ENCODE measurements at regions not wholly inside any gene's neighbourhood (a gene's known extent, or its start where the extent isn't known, plus 50 kb on each side); places are given as distances from the start of the nearest gene placed in this dataset.

DNA sequence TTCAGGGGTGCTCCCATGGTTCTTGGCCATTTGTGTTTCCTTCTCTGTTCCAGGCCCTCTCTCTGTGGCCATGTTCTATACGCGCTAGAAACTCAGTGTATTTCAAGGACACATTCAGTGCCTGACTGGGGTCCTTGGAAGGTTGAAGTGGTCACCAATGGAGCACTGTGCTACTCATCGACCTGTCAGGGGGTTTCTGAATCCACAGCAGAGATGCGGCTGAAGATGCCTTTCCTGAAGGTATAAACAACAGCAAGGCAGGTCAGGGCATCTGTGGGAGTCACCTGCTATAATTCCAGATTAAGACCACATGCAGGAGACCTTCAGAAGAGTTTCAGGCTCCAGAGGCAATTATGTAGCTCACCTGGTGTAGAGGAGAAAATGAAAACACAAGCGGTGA, 86.8 kb upstream of the MGMT start:
- Histone ChIP-seq H3K9me3 (ENCODE audit: control insufficient read depth in 2 of 2, insufficient read depth in 1 of 2, low read length in 1 of 2) (no peaks in the 10 kb centered on the region), H3K4me1 (ENCODE audit: control insufficient read depth in 2 of 2, insufficient read depth in 2 of 2, low read length in 2 of 2) (no peaks in the 10 kb centered on the region), H3K4me3 (ENCODE audit: low read length in 2 of 2) (no peak overlapping the region), H3K27ac (ENCODE audit: low read depth in 1 of 2, low read length in 1 of 2) (no peak overlapping the region), H3K27me3 (ENCODE audit: control insufficient read depth in 2 of 2, insufficient read depth in 1 of 2, low read length in 1 of 2) (no peaks in the 10 kb centered on the region), H3K36me3 (ENCODE audit: control insufficient read depth in 2 of 2, insufficient read depth in 2 of 2, low read length in 1 of 2) (no peaks in the 10 kb centered on the region)
- DNase-seq (ENCODE audit: low read depth in 6 of 9, low spot score in 9 of 9) = no peak
- 97% methylated on average over 5 of the region's 5 CpGs for WGBS

DNA sequence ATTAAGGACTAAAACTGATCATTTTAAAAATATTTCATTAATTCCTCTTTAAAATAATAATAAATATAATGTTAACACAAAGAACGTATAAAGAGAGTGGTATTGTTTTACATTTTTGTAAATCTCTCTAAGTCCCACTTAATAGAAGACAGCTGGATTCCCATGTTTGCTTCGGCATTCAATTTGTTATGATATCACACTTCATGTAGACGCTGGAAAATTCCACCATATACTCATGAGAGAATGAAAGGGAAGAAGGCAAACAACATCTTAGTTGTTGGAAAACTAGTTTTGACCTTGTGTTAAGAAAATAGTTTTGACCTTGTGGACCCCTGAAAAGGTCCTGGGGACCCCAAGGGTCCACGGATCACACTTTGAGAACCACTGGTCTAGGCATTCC, 85.3 kb upstream of the MGMT start:
- Histone ChIP-seq H3K4me1 (ENCODE audit: control insufficient read depth in 2 of 2, insufficient read depth in 2 of 2, low read length in 2 of 2) (no peaks in the 10 kb centered on the region), H3K27me3 (ENCODE audit: control insufficient read depth in 2 of 2, insufficient read depth in 1 of 2, low read length in 1 of 2) (no peaks in the 10 kb centered on the region), H3K27ac (ENCODE audit: low read depth in 1 of 2, low read length in 1 of 2) (no peak overlapping the region), H3K4me3 (ENCODE audit: low read length in 2 of 2) (no peak overlapping the region), H3K36me3 (ENCODE audit: control insufficient read depth in 2 of 2, insufficient read depth in 2 of 2, low read length in 1 of 2) (no peaks in the 10 kb centered on the region), H3K9me3 (ENCODE audit: control insufficient read depth in 2 of 2, insufficient read depth in 1 of 2, low read length in 1 of 2) (no peaks in the 10 kb centered on the region)
- WGBS = 95% methylated on average over 4 of the region's 4 CpGs
- DNase-seq (ENCODE audit: low read depth in 6 of 9, low spot score in 9 of 9) = no peak

DNA sequence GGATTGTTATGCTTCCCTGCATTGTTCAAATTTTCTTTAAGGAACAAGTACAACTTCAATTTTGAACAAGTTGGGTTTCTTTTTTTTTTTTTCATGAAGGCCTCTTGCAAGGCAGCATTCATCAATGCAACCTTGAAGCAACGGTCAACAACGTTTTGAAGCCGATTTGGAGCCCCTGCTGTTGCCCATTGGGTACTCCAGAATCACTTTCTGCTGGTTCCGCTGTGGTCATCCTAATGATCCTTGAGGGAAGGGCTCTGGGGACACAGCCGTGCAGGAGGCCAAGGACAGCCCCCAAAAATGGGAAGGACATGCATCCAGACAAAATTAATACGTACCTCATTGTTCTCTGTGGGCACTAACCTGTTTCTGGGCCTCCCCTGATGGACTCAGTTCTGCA, 84.6 kb upstream of the MGMT start:
- Histone ChIP-seq H3K36me3 (ENCODE audit: control insufficient read depth in 2 of 2, insufficient read depth in 2 of 2, low read length in 1 of 2) (no peaks in the 10 kb centered on the region), H3K4me3 (ENCODE audit: low read length in 2 of 2) (no peak overlapping the region), H3K27ac (ENCODE audit: low read depth in 1 of 2, low read length in 1 of 2) (no peak overlapping the region), H3K9me3 (ENCODE audit: control insufficient read depth in 2 of 2, insufficient read depth in 1 of 2, low read length in 1 of 2) (no peaks in the 10 kb centered on the region), H3K4me1 (ENCODE audit: control insufficient read depth in 2 of 2, insufficient read depth in 2 of 2, low read length in 2 of 2) (no peaks in the 10 kb centered on the region), H3K27me3 (ENCODE audit: control insufficient read depth in 2 of 2, insufficient read depth in 1 of 2, low read length in 1 of 2) (no peaks in the 10 kb centered on the region)
- 89% methylated on average over 6 of the region's 6 CpGs for WGBS
- no peak for DNase-seq (ENCODE audit: low read depth in 6 of 9, low spot score in 9 of 9)

DNA sequence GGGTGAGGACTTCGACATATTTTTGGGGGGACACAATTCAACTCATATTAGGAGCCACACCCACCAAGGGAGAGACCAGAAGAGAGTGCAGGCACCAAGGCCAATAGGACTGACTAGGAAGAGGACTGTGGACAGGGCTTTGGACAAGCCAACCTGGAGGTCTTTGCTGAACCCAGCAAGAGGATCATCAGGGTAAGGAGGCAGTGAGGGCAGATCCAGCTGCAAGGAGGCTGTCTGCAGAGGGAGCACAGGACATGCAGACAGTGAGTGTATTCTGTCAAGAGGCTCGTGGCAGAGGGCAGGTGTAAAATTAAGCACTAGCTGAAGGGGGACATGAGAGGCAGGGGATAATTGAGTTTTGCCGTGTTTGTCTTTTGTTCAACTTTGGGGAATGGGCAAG, 83.4 kb upstream of the MGMT start:
- no peaks in the 10 kb centered on the region for H3K36me3 ChIP-seq (ENCODE audit: control insufficient read depth in 2 of 2, insufficient read depth in 2 of 2, low read length in 1 of 2)
- no peak for DNase-seq (ENCODE audit: low read depth in 6 of 9, low spot score in 9 of 9)
- no peaks in the 10 kb centered on the region for H3K27me3 ChIP-seq (ENCODE audit: control insufficient read depth in 2 of 2, insufficient read depth in 1 of 2, low read length in 1 of 2)
- WGBS = 96% methylated on average over 3 of the region's 3 CpGs
- H3K27ac ChIP-seq (ENCODE audit: low read depth in 1 of 2, low read length in 1 of 2) = no peak overlapping the region
- no peaks in the 10 kb centered on the region for H3K4me1 ChIP-seq (ENCODE audit: control insufficient read depth in 2 of 2, insufficient read depth in 2 of 2, low read length in 2 of 2)
- no peaks in the 10 kb centered on the region for H3K9me3 ChIP-seq (ENCODE audit: control insufficient read depth in 2 of 2, insufficient read depth in 1 of 2, low read length in 1 of 2)
- no peak overlapping the region for H3K4me3 ChIP-seq (ENCODE audit: low read length in 2 of 2)

DNA sequence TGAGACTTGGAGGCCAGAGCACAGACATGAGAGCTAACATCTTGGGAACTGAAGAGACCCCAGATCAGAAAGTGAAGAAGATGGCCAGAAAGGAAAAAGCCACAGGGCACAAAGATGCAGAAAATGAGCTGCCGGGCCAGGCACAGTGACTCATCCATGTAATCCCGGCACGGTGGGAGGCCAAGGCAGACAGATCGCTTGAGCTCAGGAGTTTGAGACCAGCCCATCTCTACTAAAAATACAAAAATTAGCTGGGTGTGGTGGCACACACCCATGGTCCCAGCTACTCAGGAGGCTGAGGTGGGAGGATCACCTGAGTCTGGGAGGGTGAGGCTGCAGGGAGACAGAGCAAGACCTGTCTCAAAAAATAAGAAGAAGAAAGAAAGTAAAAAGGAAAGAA, 81.4 kb upstream of the MGMT start:
- DNase-seq (ENCODE audit: low read depth in 6 of 9, low spot score in 9 of 9) = no peak
- WGBS = 88% methylated on average over 4 of the region's 4 CpGs

DNA sequence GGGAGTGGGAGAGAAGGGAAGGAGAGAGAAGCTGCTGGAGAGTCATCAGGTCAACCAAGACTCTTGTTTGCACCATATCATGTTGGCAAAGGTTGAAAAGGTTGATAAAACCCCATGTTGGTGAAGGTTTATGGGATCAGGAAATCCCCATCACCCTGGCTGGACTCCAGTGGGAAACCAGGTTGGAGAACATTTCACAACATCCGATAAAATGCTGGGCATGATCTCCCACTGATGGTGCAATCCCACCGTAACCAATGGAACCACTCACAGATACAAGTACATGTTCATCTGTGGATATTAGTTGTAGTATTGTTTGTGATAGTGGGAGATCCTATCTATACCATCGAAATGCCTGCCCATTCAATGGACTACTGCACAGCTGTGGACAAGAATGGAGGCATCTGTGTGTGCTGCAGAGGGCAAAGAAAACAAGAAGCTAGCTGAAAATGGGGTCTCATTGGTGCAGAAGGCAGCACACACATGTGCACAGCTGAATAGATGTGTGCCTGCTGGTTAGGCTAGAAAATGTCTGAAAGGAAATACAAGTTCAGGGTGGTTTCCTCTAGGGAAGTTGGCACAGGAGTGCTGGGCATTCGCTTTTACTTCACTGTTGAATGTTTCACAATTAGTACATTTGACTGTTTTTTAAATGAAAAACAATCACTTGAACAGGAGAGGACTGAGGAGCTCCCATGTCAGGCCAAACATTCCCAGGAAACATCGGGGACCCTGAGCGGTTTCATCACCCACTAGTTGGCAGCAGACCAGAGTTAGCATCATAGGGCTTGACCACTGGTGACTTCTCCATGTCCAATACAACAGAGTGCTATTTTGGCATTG, 80.4 kb upstream of the MGMT start:
- DNase-seq (ENCODE audit: low read depth in 6 of 9, low spot score in 9 of 9) = no peak
- no peaks in the 10 kb centered on the region for H3K9me3 ChIP-seq (ENCODE audit: control insufficient read depth in 2 of 2, insufficient read depth in 1 of 2, low read length in 1 of 2)
- H3K36me3 ChIP-seq (ENCODE audit: control insufficient read depth in 2 of 2, insufficient read depth in 2 of 2, low read length in 1 of 2) = no peaks in the 10 kb centered on the region
- no peak overlapping the region for H3K4me3 ChIP-seq (ENCODE audit: low read length in 2 of 2)
- no peak overlapping the region for H3K27ac ChIP-seq (ENCODE audit: low read depth in 1 of 2, low read length in 1 of 2)
- WGBS = 70% methylated on average over 6 of the region's 6 CpGs
- H3K4me1 ChIP-seq (ENCODE audit: control insufficient read depth in 2 of 2, insufficient read depth in 2 of 2, low read length in 2 of 2) = no peaks in the 10 kb centered on the region
- no peaks in the 10 kb centered on the region for H3K27me3 ChIP-seq (ENCODE audit: control insufficient read depth in 2 of 2, insufficient read depth in 1 of 2, low read length in 1 of 2)

More for the DNA sequence above, 81.4 kb upstream of the MGMT start:
- Histone ChIP-seq H3K36me3 (ENCODE audit: control insufficient read depth in 2 of 2, insufficient read depth in 2 of 2, low read length in 1 of 2) (no peaks in the 10 kb centered on the region), H3K4me1 (ENCODE audit: control insufficient read depth in 2 of 2, insufficient read depth in 2 of 2, low read length in 2 of 2) (no peaks in the 10 kb centered on the region), H3K27ac (ENCODE audit: low read depth in 1 of 2, low read length in 1 of 2) (no peak overlapping the region), H3K9me3 (ENCODE audit: control insufficient read depth in 2 of 2, insufficient read depth in 1 of 2, low read length in 1 of 2) (no peaks in the 10 kb centered on the region), H3K4me3 (ENCODE audit: low read length in 2 of 2) (no peak overlapping the region), H3K27me3 (ENCODE audit: control insufficient read depth in 2 of 2, insufficient read depth in 1 of 2, low read length in 1 of 2) (no peaks in the 10 kb centered on the region)

DNA sequence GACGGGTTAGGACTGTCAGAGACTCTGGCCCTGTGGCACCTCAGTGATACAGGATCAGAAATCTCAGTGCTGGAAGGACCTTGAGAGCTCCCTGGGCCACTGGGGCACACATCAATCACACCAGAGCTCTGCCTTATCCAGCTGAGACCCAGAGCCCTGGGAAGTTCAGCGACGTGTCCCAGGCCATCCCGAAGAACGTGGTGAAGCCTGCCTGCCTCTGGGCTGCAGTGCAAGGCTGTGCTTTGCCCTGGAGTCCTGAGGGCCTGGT, 79.8 kb upstream of the MGMT start:
- DNase-seq (ENCODE audit: low read depth in 6 of 9, low spot score in 9 of 9) = no peak
- H3K27ac ChIP-seq (ENCODE audit: low read depth in 1 of 2, low read length in 1 of 2) = no peak overlapping the region
- H3K4me3 ChIP-seq (ENCODE audit: low read length in 2 of 2) = no peak overlapping the region
- no peaks in the 10 kb centered on the region for H3K4me1 ChIP-seq (ENCODE audit: control insufficient read depth in 2 of 2, insufficient read depth in 2 of 2, low read length in 2 of 2)
- H3K36me3 ChIP-seq (ENCODE audit: control insufficient read depth in 2 of 2, insufficient read depth in 2 of 2, low read length in 1 of 2) = no peaks in the 10 kb centered on the region
- WGBS = 93% methylated on average over 5 of the region's 5 CpGs
- H3K9me3 ChIP-seq (ENCODE audit: control insufficient read depth in 2 of 2, insufficient read depth in 1 of 2, low read length in 1 of 2) = no peaks in the 10 kb centered on the region
- no peaks in the 10 kb centered on the region for H3K27me3 ChIP-seq (ENCODE audit: control insufficient read depth in 2 of 2, insufficient read depth in 1 of 2, low read length in 1 of 2)

DNA sequence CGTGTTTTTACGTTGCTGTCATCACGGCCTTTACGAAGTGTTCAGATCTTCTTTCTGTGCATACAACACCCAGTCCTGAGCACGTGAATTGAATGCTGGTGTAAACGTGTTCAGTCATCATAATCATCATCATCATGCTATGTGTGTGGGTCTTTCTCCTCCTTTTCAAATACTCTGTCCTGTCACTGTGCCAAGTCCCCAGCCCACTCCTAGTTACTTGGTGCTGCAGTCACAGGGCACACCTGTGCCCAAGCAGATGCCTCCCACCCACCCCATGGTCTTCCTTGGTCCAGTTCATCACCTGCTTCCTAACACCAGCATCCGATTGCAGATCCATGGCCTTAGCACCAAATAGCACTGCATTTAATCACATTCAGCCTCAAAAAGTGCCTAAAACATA, 78.6 kb upstream of the MGMT start:
- no peaks in the 10 kb centered on the region for H3K36me3 ChIP-seq (ENCODE audit: control insufficient read depth in 2 of 2, insufficient read depth in 2 of 2, low read length in 1 of 2)
- no peak overlapping the region for H3K4me3 ChIP-seq (ENCODE audit: low read length in 2 of 2)
- 96% methylated on average over 7 of the region's 7 CpGs for WGBS
- H3K27me3 ChIP-seq (ENCODE audit: control insufficient read depth in 2 of 2, insufficient read depth in 1 of 2, low read length in 1 of 2) = no peaks in the 10 kb centered on the region
- DNase-seq (ENCODE audit: low read depth in 6 of 9, low spot score in 9 of 9) = no peak
- H3K27ac ChIP-seq (ENCODE audit: low read depth in 1 of 2, low read length in 1 of 2) = no peak overlapping the region
- no peaks in the 10 kb centered on the region for H3K4me1 ChIP-seq (ENCODE audit: control insufficient read depth in 2 of 2, insufficient read depth in 2 of 2, low read length in 2 of 2)
- H3K9me3 ChIP-seq (ENCODE audit: control insufficient read depth in 2 of 2, insufficient read depth in 1 of 2, low read length in 1 of 2) = no peaks in the 10 kb centered on the region

DNA sequence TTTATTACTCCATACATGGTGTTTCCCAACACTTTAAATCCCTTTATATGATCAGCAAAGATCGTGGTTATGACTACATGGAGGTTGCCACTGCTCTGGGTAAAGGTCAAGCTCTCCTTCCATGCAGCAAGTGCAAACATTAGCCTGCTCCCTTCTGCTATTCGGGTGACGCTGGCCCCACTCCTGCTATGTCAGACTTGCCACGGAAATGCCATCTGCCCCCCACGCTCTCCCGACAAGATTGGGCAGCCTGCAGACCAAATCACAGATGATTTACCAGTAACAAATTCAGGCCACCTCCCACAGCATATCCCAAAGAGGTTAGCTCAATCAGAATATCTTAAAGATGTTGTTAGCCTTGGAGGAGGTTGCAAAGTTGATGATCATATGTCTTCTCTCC, 77.8 kb upstream of the MGMT start:
- Histone ChIP-seq H3K36me3 (ENCODE audit: control insufficient read depth in 2 of 2, insufficient read depth in 2 of 2, low read length in 1 of 2) (no peaks in the 10 kb centered on the region), H3K27me3 (ENCODE audit: control insufficient read depth in 2 of 2, insufficient read depth in 1 of 2, low read length in 1 of 2) (peaks cover 0 to 2% of the 10 kb centered on the region in 2 donors), H3K27ac (ENCODE audit: low read depth in 1 of 2, low read length in 1 of 2) (no peak overlapping the region), H3K4me1 (ENCODE audit: control insufficient read depth in 2 of 2, insufficient read depth in 2 of 2, low read length in 2 of 2) (no peaks in the 10 kb centered on the region), H3K9me3 (ENCODE audit: control insufficient read depth in 2 of 2, insufficient read depth in 1 of 2, low read length in 1 of 2) (no peaks in the 10 kb centered on the region), H3K4me3 (ENCODE audit: low read length in 2 of 2) (no peak overlapping the region)
- DNase-seq (ENCODE audit: low read depth in 6 of 9, low spot score in 9 of 9) = no peak
- 95% methylated on average over 6 of the region's 6 CpGs for WGBS

DNA sequence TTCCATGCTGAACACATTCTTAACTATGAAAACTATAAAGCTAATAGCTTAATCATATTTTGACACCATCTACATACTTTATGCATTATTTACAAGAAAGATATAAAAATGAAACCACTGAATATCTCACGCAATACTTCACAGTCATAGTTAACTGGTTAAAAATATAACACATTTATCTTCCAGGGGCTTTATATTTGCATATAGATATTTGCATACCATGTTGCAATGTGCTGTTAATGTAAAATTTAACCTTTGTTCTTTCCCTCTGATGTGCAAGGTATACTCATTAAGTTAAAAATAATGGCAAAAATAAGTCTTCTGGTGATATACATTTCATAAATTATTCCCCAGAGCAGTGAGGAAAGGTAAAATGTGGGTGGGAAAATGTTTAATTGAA, 76.9 kb upstream of the MGMT start:
- peaks cover 0 to 6% of the 10 kb centered on the region in 2 donors for H3K27me3 ChIP-seq (ENCODE audit: control insufficient read depth in 2 of 2, insufficient read depth in 1 of 2, low read length in 1 of 2)
- no peaks in the 10 kb centered on the region for H3K4me1 ChIP-seq (ENCODE audit: control insufficient read depth in 2 of 2, insufficient read depth in 2 of 2, low read length in 2 of 2)
- 98% methylated on average over 1 of the region's 1 CpG for WGBS
- H3K4me3 ChIP-seq (ENCODE audit: low read length in 2 of 2) = no peak overlapping the region
- H3K27ac ChIP-seq (ENCODE audit: low read depth in 1 of 2, low read length in 1 of 2) = no peak overlapping the region
- no peak for DNase-seq (ENCODE audit: low read depth in 6 of 9, low spot score in 9 of 9)
- no peaks in the 10 kb centered on the region for H3K9me3 ChIP-seq (ENCODE audit: control insufficient read depth in 2 of 2, insufficient read depth in 1 of 2, low read length in 1 of 2)
- H3K36me3 ChIP-seq (ENCODE audit: control insufficient read depth in 2 of 2, insufficient read depth in 2 of 2, low read length in 1 of 2) = no peaks in the 10 kb centered on the region

Measured in thymus (tissue), 11 donors.